KOPT-K1 (cell line): ENCODE measurements at regions not wholly inside any gene's neighbourhood (a gene's known extent, or its start where the extent isn't known, plus 50 kb on each side); places are given as distances from the start of the nearest gene placed in this dataset.

ENCODE experiments used
- H3K27ac ChIP-seq: fragments of 200-600 bp; sonication (generic); 2 replicates; pipeline ENCODE4 v1.5.1; 2016; ENCODE audit warnings: antibody characterized with exemption, mild to moderate bottlenecking, low read depth, low read length; ENCODE audit not compliant: poor library complexity, severe bottlenecking
- H3K36me3 ChIP-seq: fragments of 200-600 bp; sonication (generic); 2 replicates; pipeline ENCODE4 v1.5.1; 2017; ENCODE audit warnings: antibody characterized with exemption, mild to moderate bottlenecking, low read length, moderate library complexity; ENCODE audit not compliant: insufficient read depth
- H3K9me3 ChIP-seq: fragments of 200-600 bp; sonication (generic); 2 replicates; pipeline ENCODE4 v1.5.1; 2017; ENCODE audit warnings: antibody characterized with exemption, low read length, mild to moderate bottlenecking; ENCODE audit not compliant: insufficient read depth, poor library complexity, severe bottlenecking

DNA sequence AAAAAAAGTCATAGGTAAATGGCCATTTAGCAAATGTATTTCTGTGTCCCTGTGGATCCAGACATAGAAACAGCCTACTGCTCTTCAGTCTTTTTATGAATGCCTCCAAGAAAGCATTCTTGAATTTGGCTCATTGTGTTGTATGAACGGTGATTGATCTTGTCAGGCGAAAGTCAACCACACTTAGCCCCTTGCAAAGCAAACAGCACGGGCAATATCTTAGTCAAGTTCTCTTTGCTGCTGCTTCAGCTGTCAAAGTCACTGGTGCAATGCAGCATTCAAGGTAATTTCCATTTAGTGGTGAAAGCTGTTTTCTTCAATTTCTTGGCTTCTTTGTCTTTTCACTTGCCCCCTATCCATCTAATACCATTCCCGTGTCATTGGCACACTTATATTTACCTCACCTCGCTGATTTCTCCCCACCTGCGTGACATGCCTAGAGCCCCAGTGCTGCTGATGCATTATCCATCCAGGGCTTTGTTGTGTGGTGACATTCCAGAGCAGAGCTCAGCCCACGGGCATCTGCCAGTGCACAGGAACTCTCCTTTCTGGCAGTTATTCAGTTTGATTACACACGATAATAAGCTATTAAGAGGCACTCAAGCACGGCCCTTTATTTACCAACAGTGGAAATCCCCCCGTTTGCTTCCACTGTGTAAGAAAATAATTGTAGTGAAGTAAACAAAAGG is 362.3 kb upstream of the NOVA1 start:
- no peaks in the 10 kb centered on the region for H3K9me3 ChIP-seq
- H3K27ac ChIP-seq = no peak overlapping the region
- H3K36me3 ChIP-seq = no peaks in the 10 kb centered on the region

DNA sequence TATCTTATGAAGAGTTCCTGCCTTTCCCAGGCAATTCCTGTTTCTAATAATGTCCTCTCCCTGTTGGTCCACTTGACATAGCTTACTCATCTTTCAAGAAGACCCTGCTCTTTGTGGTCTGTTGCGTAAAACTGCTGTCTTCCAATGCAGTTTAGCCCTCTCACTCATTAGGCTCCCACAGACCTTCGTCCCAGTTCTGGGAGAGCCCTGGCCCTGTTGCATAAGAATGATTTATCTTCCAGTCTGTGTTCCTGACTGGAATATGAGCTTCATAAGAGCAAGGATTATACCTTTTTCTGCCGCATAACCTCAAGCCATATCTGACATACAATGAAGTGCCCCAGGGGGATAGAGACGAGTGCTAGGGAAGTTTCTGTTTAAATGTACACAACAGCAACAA is 365.9 kb upstream of the NOVA1 start:
- no peaks in the 10 kb centered on the region for H3K36me3 ChIP-seq
- no peaks in the 10 kb centered on the region for H3K9me3 ChIP-seq
- H3K27ac ChIP-seq = no peak overlapping the region

GRCh38 chr14:26965490-26965889 is 367.7 kb upstream of the NOVA1 start:
- Histone ChIP-seq H3K36me3 (no peaks in the 10 kb centered on the region), H3K9me3 (no peaks in the 10 kb centered on the region), H3K27ac (no peak overlapping the region)

- Histone ChIP-seq H3K36me3 (no peaks in the 10 kb centered on the region), H3K9me3 (no peaks in the 10 kb centered on the region), H3K27ac (no peak overlapping the region)
Measured at GRCh38 chr14:26966908-26967307, 369.1 kb upstream of the NOVA1 start.

DNA sequence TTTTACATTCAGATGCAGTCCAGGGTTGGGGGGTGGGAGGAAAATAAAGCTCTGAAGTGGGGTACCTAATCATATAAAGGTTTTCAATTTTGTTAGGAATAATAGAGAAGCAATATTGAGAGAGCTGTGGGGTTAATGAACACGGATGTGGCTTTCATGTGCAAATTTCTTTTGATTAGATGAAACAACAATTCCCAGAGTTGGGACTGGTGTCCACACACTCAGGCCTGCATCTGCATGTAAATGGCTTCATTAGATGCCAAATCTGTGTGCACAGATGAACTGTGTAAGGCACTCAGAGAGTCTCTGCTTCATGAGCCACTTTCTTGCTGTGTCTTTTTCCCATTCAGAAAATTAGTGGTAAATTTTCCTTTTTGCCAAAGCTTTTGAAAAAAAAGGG is 377.1 kb upstream of the NOVA1 start:
- no peaks in the 10 kb centered on the region for H3K9me3 ChIP-seq
- H3K27ac ChIP-seq = no peak overlapping the region
- no peaks in the 10 kb centered on the region for H3K36me3 ChIP-seq

DNA sequence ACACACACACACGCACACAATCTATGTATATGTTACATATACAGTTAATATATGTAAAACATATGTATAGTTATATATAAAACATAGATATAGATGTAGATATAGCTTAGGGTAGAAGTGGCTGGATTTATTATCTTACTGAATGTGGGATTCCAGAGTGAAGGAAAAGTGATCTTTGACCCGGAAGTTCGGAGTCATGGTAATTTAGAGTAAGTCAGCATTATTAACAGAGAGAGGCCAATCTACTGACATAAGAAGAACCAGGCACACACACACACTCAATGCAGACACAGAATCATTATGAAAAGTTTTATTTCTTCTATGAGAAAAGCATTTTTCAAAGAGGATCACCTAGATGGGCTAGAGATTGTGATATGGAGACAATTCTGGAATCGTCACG is 384.2 kb upstream of the NOVA1 start:
- Histone ChIP-seq H3K9me3 (no peaks in the 10 kb centered on the region), H3K27ac (no peak overlapping the region), H3K36me3 (no peaks in the 10 kb centered on the region)

GRCh38 chr14:26984311-26985177 is 386.7 kb upstream of the NOVA1 start:
- H3K27ac ChIP-seq = no peak overlapping the region
- no peaks in the 10 kb centered on the region for H3K36me3 ChIP-seq
- H3K9me3 ChIP-seq = no peaks in the 10 kb centered on the region

GRCh38 chr14:26987744-26988363 is 390.0 kb upstream of the NOVA1 start:
- H3K9me3 ChIP-seq = no peaks in the 10 kb centered on the region
- no peaks in the 10 kb centered on the region for H3K36me3 ChIP-seq
- no peak overlapping the region for H3K27ac ChIP-seq

- Histone ChIP-seq H3K27ac (no peak overlapping the region), H3K9me3 (no peaks in the 10 kb centered on the region), H3K36me3 (no peaks in the 10 kb centered on the region)
Measured at GRCh38 chr14:26990946-26991345, 393.1 kb upstream of the NOVA1 start.

- Histone ChIP-seq H3K9me3 (no peaks in the 10 kb centered on the region), H3K27ac (no peak overlapping the region), H3K36me3 (no peaks in the 10 kb centered on the region)
Measured at GRCh38 chr14:26992403-26993115, 394.7 kb upstream of the NOVA1 start.

- Histone ChIP-seq H3K9me3 (no peaks in the 10 kb centered on the region), H3K36me3 (no peaks in the 10 kb centered on the region), H3K27ac (no peak overlapping the region)
Measured at GRCh38 chr14:26993556-26993955, 395.7 kb upstream of the NOVA1 start.

DNA sequence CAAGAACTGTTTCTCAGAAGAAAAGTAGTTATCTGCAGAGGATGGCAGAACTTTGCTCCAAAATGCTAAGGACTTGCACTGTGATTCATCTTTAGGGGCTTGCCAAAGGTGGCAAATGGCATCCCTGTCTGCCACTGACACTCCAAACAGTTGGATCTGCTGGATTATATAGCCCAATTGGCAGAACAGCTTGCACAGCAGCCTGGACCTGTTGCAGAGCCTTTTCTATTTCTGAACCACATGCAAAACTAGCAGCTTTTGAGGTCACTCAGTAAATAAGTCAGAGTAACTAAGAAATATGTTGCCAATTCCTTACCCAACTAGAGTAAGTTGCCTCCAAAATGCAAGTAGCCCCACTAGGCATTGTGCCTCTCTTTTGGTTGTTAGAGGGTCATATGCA is 397.5 kb upstream of the NOVA1 start:
- no peaks in the 10 kb centered on the region for H3K36me3 ChIP-seq
- H3K27ac ChIP-seq = no peak overlapping the region
- no peaks in the 10 kb centered on the region for H3K9me3 ChIP-seq

DNA sequence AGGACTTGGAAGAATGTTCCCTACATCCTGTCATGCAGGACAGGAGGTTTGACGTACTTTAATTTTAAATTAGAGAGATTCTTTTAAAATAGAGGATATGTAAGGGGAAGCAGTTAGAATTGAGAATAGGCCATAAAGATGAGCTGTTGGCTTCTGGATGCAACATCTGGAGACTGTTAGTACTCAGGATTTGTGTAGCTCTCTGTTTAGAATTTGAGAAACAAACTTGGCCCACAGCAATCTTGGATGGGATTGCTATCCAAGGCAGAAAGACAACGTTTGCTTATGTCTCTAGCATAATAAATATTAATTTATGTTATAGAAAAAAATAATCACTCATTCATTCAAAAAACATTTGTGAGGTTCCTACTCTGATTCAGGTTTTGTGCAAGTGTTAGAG is 398.4 kb upstream of the NOVA1 start:
- Histone ChIP-seq H3K9me3 (no peaks in the 10 kb centered on the region), H3K36me3 (no peaks in the 10 kb centered on the region), H3K27ac (no peak overlapping the region)

- no peaks in the 10 kb centered on the region for H3K9me3 ChIP-seq
- H3K27ac ChIP-seq = no peak overlapping the region
- H3K36me3 ChIP-seq = no peaks in the 10 kb centered on the region
Measured at GRCh38 chr14:27002179-27002578, 404.3 kb upstream of the NOVA1 start.

DNA sequence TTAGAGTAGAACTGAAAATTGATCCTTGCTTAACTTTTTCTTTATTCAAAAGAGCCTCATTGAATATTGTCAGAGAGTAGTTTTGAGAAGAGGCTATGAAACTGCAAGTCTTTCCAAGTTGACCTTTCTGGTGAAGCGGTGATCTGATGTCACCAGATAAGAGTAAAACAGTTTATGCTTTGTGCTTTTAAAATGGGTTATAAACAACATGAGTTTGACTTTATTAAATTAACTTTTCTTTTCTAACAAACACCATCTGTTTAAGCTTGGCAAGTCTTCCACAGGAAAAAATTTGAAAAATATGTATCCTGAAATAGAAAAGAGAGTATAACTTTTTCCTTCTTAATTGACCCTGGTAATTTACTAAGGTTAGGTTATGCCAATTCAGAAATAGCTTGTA is 408.7 kb upstream of the NOVA1 start:
- no peak overlapping the region for H3K27ac ChIP-seq
- H3K36me3 ChIP-seq = no peaks in the 10 kb centered on the region
- no peaks in the 10 kb centered on the region for H3K9me3 ChIP-seq
